ENCODE measurements at regions not wholly inside any gene's neighbourhood (a gene's known extent, or its start where the extent isn't known, plus 50 kb on each side); places are given as distances from the start of the nearest gene placed in this dataset.

DNA sequence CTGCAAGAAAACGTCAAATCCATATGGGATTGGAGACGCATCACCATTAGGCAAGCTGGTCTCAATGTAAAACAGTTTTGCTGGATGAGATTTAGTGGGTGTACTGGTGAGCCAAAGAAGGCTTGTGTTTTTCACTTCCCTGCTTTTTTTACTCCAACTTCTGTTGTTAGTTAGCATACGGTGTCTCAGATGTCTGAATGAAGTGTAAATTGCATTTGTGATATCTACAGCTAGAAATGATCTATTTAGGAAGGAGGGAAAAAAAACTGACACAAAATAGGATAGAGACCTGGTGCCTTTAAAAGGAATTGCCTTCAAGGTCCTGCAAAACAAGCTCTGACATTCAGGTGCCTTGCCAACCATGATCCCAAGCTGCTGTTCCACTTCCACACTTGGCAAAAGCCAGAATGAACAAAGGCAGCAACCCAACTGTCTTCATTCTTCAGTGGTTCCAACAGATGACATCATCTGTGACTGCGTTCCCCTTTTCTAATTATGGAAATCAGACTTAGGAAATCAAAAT lies 104.2 kb upstream of the RAI14 start:
- TF ChIP-seq CTCF (conservative IDR thresholded peaks at IDR 0.05; ENCODE audit: low read depth in 2 of 2) (no peak), CREB1 (CRISPR knock-in tag; IDR thresholded peaks at IDR 0.05; ENCODE audit: low read depth) (no peak), EZH2 (IDR thresholded peaks at IDR 0.05; ENCODE audit: low read depth, unreplicated experiment) (no peak), POLR2AphosphoS5 (IDR thresholded peaks at IDR 0.05; ENCODE audit: low read depth) (no peak), JUNB (IDR thresholded peaks at IDR 0.05; ENCODE audit: unreplicated experiment) (no peak), EZH2phosphoT487 (IDR thresholded peaks at IDR 0.05; ENCODE audit: unreplicated experiment) (no peak), STAT1 (IDR thresholded peaks at IDR 0.05; ENCODE audit: unreplicated experiment) (no peak), ETS1 (IDR thresholded peaks at IDR 0.05) (no peak), NANOG (IDR thresholded peaks at IDR 0.05; ENCODE audit: borderline replicate concordance) (no peak), ZNF114 (CRISPR knock-in tag; IDR thresholded peaks at IDR 0.05) (no peak)
- TF ChIP-seq, protein P1, sequence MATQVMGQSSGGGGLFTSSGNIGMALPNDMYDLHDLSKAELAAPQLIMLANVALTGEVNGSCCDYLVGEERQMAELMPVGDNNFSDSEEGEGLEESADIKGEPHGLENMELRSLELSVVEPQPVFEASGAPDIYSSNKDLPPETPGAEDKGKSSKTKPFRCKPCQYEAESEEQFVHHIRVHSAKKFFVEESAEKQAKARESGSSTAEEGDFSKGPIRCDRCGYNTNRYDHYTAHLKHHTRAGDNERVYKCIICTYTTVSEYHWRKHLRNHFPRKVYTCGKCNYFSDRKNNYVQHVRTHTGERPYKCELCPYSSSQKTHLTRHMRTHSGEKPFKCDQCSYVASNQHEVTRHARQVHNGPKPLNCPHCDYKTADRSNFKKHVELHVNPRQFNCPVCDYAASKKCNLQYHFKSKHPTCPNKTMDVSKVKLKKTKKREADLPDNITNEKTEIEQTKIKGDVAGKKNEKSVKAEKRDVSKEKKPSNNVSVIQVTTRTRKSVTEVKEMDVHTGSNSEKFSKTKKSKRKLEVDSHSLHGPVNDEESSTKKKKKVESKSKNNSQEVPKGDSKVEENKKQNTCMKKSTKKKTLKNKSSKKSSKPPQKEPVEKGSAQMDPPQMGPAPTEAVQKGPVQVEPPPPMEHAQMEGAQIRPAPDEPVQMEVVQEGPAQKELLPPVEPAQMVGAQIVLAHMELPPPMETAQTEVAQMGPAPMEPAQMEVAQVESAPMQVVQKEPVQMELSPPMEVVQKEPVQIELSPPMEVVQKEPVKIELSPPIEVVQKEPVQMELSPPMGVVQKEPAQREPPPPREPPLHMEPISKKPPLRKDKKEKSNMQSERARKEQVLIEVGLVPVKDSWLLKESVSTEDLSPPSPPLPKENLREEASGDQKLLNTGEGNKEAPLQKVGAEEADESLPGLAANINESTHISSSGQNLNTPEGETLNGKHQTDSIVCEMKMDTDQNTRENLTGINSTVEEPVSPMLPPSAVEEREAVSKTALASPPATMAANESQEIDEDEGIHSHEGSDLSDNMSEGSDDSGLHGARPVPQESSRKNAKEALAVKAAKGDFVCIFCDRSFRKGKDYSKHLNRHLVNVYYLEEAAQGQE (IDR thresholded peaks at IDR 0.05; ENCODE audit: unreplicated experiment) = no peak

All from GM23338 (cell line).